HuH-7.5 (cell line): ENCODE measurements at regions not wholly inside any gene's neighbourhood (a gene's known extent, or its start where the extent isn't known, plus 50 kb on each side); places are given as distances from the start of the nearest gene placed in this dataset.
"Not testable (repeated sequence)": the region's sequence is repeated elsewhere in the genome, so short reads cannot be mapped to it uniquely, and the experiment has no call there.

Source experiments
- DNase-seq: peaks from one replicate; pipeline ENCODE4 v3.0.0; 2011; ENCODE audit warnings: low spot score

- DNase-seq = no peak
These were observed 352.1 kb upstream of the CCL2 start for GRCh38 chr17:33902901-33903449.

- DNase-seq = no peak
These were observed 350.6 kb upstream of the CCL2 start for GRCh38 chr17:33904476-33904875.

- DNase-seq = no peak
These were observed 349.7 kb upstream of the CCL2 start for GRCh38 chr17:33905338-33905800.

- DNase-seq = no peak
These were observed 346.6 kb upstream of the CCL2 start for GRCh38 chr17:33908363-33909064.

GRCh38 chr17:33910200-33910857 is 344.8 kb upstream of the CCL2 start:
- no peak for DNase-seq

GRCh38 chr17:33914125-33914524 is 341.0 kb upstream of the CCL2 start:
- no peak for DNase-seq

GRCh38 chr17:33922971-33923370 is 332.1 kb upstream of the CCL2 start:
- no peak for DNase-seq

GRCh38 chr17:33924104-33924503 is 331.0 kb upstream of the CCL2 start:
- DNase-seq = no peak

- no peak for DNase-seq
These were observed 329.4 kb upstream of the CCL2 start for GRCh38 chr17:33925649-33926048.

- DNase-seq = no peak
These were observed 327.4 kb upstream of the CCL2 start for GRCh38 chr17:33927732-33928133.

GRCh38 chr17:33929181-33929724 is 325.8 kb upstream of the CCL2 start:
- DNase-seq = no peak

GRCh38 chr17:33931148-33931814 is 323.8 kb upstream of the CCL2 start:
- not testable (repeated sequence) for DNase-seq

GRCh38 chr17:33932996-33933395 is 322.1 kb upstream of the CCL2 start:
- DNase-seq = no peak

GRCh38 chr17:33933576-33933975 is 321.5 kb upstream of the CCL2 start:
- no peak for DNase-seq

GRCh38 chr17:33934696-33935095 is 320.4 kb upstream of the CCL2 start:
- DNase-seq = no peak

GRCh38 chr17:33935822-33936221 is 319.3 kb upstream of the CCL2 start:
- DNase-seq = no peak

- no peak for DNase-seq
These were observed 318.3 kb upstream of the CCL2 start for GRCh38 chr17:33936764-33937163.

- DNase-seq = no peak
These were observed 315.1 kb upstream of the CCL2 start for GRCh38 chr17:33939959-33940358.

GRCh38 chr17:33940769-33941370 is 314.2 kb upstream of the CCL2 start:
- DNase-seq = no peak

- DNase-seq = no peak
These were observed 313.3 kb upstream of the CCL2 start for GRCh38 chr17:33941744-33942143.

GRCh38 chr17:33942414-33942813 is 312.7 kb upstream of the CCL2 start:
- DNase-seq = no peak

GRCh38 chr17:33944412-33944811 is 310.7 kb upstream of the CCL2 start:
- DNase-seq = no peak
